ENCODE measurements at regions not wholly inside any gene's neighbourhood (a gene's known extent, or its start where the extent isn't known, plus 50 kb on each side); places are given as distances from the start of the nearest gene placed in this dataset.
"Not testable (repeated sequence)": the region's sequence is repeated elsewhere in the genome, so short reads cannot be mapped to it uniquely, and the experiment has no call there.

DNA sequence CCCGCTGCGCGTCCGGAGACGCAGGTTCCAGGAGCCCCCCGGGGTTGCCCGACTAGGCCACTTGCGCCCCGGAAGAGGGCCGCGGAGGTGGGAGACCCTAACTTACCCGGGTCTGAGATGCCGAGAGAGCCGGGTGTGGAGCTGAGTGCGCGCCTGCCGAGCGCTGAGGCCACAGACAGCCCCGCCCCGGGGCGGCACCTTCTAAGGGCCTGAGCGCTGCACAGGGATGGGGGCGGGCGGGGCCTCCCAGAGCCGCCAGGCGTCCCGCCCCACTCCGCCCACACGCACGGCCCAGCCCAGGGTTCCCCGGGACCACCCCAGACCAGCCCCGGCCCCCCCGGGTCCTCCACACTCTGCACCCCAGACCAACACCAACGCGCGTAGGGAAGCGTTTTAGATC, 2692.0 kb upstream of the TPTE start:
- DNase-seq (ENCODE audit: low read depth in 2 of 2): not testable (repeated sequence)

DNA sequence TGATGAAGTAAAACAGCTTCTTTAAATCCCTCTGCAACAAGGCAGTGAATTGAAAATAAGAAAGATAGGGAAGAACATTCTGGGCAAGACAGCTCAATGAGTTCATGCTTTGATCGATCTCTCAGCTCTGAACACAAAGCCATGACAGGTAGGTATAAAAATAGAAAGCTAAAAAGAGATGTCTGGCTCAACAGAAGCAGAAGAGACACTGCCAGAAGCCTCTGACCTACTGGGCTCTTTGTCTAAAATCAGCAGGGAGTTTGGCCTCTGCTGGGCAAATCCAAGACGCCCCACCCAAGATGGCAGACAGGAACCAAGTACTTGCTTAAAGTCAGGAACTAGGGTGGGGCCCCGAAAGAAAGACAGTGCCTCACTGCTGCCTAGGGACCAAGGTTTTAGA, 2684.1 kb upstream of the TPTE start:
- not testable (repeated sequence) for DNase-seq (ENCODE audit: low read depth in 2 of 2)

DNA sequence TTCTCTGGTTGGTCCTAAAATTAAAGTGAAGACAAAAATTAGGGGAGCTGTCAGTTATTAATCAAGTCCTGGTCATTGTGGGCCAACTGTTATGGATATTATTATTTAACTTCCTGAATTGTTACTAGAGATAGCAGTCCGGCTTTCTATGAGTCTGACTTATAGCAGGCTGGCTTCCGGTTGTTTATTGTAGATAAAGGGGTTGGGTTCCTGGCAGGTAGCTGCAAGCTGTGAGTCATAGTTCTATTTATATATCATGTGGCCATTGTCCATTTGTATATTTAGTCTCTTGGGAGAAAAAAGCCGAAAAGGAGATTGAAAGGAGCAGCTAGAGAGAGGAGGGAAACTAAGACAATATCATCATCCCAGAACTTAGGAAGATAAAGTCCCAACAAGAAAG, 2668.0 kb upstream of the TPTE start:
- not testable (repeated sequence) for DNase-seq (ENCODE audit: low read depth in 2 of 2)

DNA sequence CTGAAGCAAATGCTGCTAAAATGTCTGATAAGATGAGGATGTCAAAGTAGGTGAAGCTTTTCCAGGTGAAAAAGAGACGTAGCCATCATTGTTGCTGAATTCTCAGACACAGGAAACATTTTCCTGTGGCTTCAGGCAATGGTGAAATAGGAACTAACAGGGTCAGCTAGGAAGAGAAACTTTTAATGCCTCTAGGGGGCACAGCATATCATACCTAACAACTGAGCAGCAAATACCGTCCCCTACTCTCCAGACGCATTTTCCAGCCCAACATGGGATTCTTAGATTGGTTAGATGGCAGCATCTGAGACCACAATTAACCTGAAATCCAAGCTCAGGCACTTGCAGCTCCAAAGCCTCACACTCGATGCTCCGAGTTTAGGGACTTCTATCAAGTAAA, 2667.5 kb upstream of the TPTE start:
- not testable (repeated sequence) for DNase-seq (ENCODE audit: low read depth in 2 of 2)
